Breast epithelium (tissue), 4 donors: ENCODE measurements at regions not wholly inside any gene's neighbourhood (a gene's known extent, or its start where the extent isn't known, plus 50 kb on each side); places are given as distances from the start of the nearest gene placed in this dataset.

Source experiments
- DNase-seq, 2 donors: peaks; one replicate each; pipeline ENCODE4 v3.0.0-alpha.2; 2019; ENCODE audit warnings: low spot score in 2 of 2
- H3K27ac ChIP-seq, 2 donors: fragments of 200-600 bp; sonication (generic) in 1 of 2; one replicate each; pipeline ENCODE4 v1.5.1; 2016 to 2019; ENCODE audit warnings: mild to moderate bottlenecking in 1 of 2
- H3K27me3 ChIP-seq, 2 donors: fragments of 200-600 bp; sonication (generic) in 1 of 2; one replicate each; pipeline versions ENCODE4 v1.5.1 to v1.6.0; 2017 to 2019; ENCODE audit warnings: control low read depth in 1 of 2, mild to moderate bottlenecking in 1 of 2
- H3K36me3 ChIP-seq: fragments of 200-600 bp; one replicate; pipeline ENCODE4 v1.5.1; 2019
- H3K4me1 ChIP-seq, 2 donors: fragments of 200-600 bp; sonication (generic); one replicate each; pipeline ENCODE4 v1.5.1; 2016 to 2019; ENCODE audit warnings: control low read depth in 1 of 2
- H3K4me3 ChIP-seq, 3 donors: fragments of 200-600 bp; sonication (generic); 1 replicate in 2 of 3; 2 replicates in 1 of 3; pipeline ENCODE4 v1.5.1; 2016 to 2019; ENCODE audit warnings: mild to moderate bottlenecking in 3 of 3, moderate library complexity in 2 of 3
- H3K9me3 ChIP-seq, 2 donors: fragments of 200-600 bp; sonication (generic) in 1 of 2; one replicate each; pipeline ENCODE4 v1.5.1; 2016 to 2019; ENCODE audit warnings: control low read depth in 1 of 2
- CTCF ChIP-seq, 3 donors: fragments of 450-650 bp; IDR thresholded peaks; one replicate each; pipeline ENCODE4 v1.5.1; 2016 to 2017; ENCODE audit warnings: antibody characterized with exemption in 3 of 3, mild to moderate bottlenecking in 3 of 3, moderate library complexity in 3 of 3
- POLR2A ChIP-seq: fragments of 450-650 bp; IDR thresholded peaks from one replicate; pipeline ENCODE4 v1.6.1; 2016; ENCODE audit warnings: antibody characterized with exemption, mild to moderate bottlenecking, moderate library complexity
- POLR2AphosphoS5 ChIP-seq, 3 donors: sonication (generic); formaldehyde crosslinking; IDR thresholded peaks; one replicate each; pipeline ENCODE4 v1.6.1; 2017; ENCODE audit warnings: antibody characterized with exemption in 3 of 3
- intact Hi-C: fragments of 100-400 bp; cut with DNase I; formaldehyde crosslinking; loops from one replicate; pipeline ENCODE4 v1.15.1; 2023; ENCODE audit warnings: low total_unique reads

- Histone ChIP-seq H3K4me3 (no peak overlapping the region), H3K27ac (no peak overlapping the region), H3K27me3 (no peaks in the 10 kb centered on the region), H3K36me3 (no peaks in the 10 kb centered on the region), H3K9me3 (no peaks in the 10 kb centered on the region), H3K4me1 (no peaks in the 10 kb centered on the region)
- DNase-seq: no peak
- no peak for TF ChIP-seq CTCF (IDR thresholded peaks at IDR 0.05)
- TF ChIP-seq POLR2A: no peak
- no peak for TF ChIP-seq POLR2AphosphoS5 (IDR thresholded peaks at IDR 0.05)
- intact Hi-C loops: no loop called here
These were observed 407.8 kb downstream of the TUSC7 start for GRCh38 chr3:117117188-117117936.

- TF ChIP-seq CTCF (IDR thresholded peaks at IDR 0.05): no peak
- no peak for TF ChIP-seq POLR2AphosphoS5 (IDR thresholded peaks at IDR 0.05)
- no peaks in the 10 kb centered on the region for H3K36me3 ChIP-seq
- no peak overlapping the region for H3K4me3 ChIP-seq
- no peak for DNase-seq
- H3K27ac ChIP-seq: no peak overlapping the region
- intact Hi-C loops: no loop called here
- H3K4me1 ChIP-seq: no peaks in the 10 kb centered on the region
- H3K27me3 ChIP-seq: no peaks in the 10 kb centered on the region
- H3K9me3 ChIP-seq: no peaks in the 10 kb centered on the region
These were observed 409.0 kb downstream of the TUSC7 start for GRCh38 chr3:117118604-117119003.

- no peak for DNase-seq
- Histone ChIP-seq H3K4me1 (no peaks in the 10 kb centered on the region), H3K27me3 (no peaks in the 10 kb centered on the region), H3K27ac (no peak overlapping the region), H3K9me3 (no peaks in the 10 kb centered on the region), H3K4me3 (no peak overlapping the region), H3K36me3 (no peaks in the 10 kb centered on the region)
- TF ChIP-seq POLR2AphosphoS5 (IDR thresholded peaks at IDR 0.05): no peak
- no peak for TF ChIP-seq CTCF (IDR thresholded peaks at IDR 0.05)
- TF ChIP-seq POLR2A: no peak
- intact Hi-C loops: no loop called here
These were observed 410.4 kb downstream of the TUSC7 start for GRCh38 chr3:117120014-117120413.

GRCh38 chr3:117122609-117123008 is 413.0 kb downstream of the TUSC7 start:
- TF ChIP-seq POLR2A (no peak), POLR2AphosphoS5 (IDR thresholded peaks at IDR 0.05) (no peak), CTCF (IDR thresholded peaks at IDR 0.05) (no peak)

GRCh38 chr3:117126460-117126859 is 416.9 kb downstream of the TUSC7 start:
- Histone ChIP-seq H3K36me3 (no peaks in the 10 kb centered on the region), H3K9me3 (no peaks in the 10 kb centered on the region), H3K4me3 (no peak overlapping the region), H3K27ac (no peak overlapping the region), H3K27me3 (no peaks in the 10 kb centered on the region), H3K4me1 (no peaks in the 10 kb centered on the region)
- intact Hi-C loops: no loop called here
- TF ChIP-seq POLR2A (no peak), POLR2AphosphoS5 (IDR thresholded peaks at IDR 0.05) (no peak), CTCF (IDR thresholded peaks at IDR 0.05) (no peak)
- DNase-seq: no peak

More at GRCh38 chr3:117122609-117123008, 413.0 kb downstream of the TUSC7 start:
- no peak overlapping the region for H3K27ac ChIP-seq
- no peaks in the 10 kb centered on the region for H3K36me3 ChIP-seq
- H3K27me3 ChIP-seq: no peaks in the 10 kb centered on the region
- intact Hi-C loops: no loop called here
- no peak for DNase-seq
- no peak overlapping the region for H3K4me3 ChIP-seq
- H3K9me3 ChIP-seq: no peaks in the 10 kb centered on the region
- no peaks in the 10 kb centered on the region for H3K4me1 ChIP-seq
